A549 (cell line): ENCODE measurements at regions not wholly inside any gene's neighbourhood (a gene's known extent, or its start where the extent isn't known, plus 50 kb on each side); places are given as distances from the start of the nearest gene placed in this dataset.

Experiments used
- ATAC-seq, 2 experiments: fragments of 200-7000 bp in 1 of 2; fragments of >200 bp in 1 of 2; cut with Nextera tagmentation in 1 of 2; cut with Tn5 transposase in 1 of 2; 3 replicates each; pipeline versions ENCODE4 v1.8.0 to v1.9.1; 2018 to 2020; ENCODE audit warnings: mild to moderate bottlenecking in 1 of 2, moderate library complexity in 1 of 2
- CTCF ChIA-PET: fragments of 300-600 bp; sonication (Branson Sonifier 250); formaldehyde crosslinking; extraction: SDS; loops from one replicate; lab custom pipeline; 2021; ENCODE audit warnings: antibody characterized with exemption, inconsistent platforms; lab: Yijun Ruan, JAX
- POLR2A ChIA-PET: fragments of 350-600 bp; formaldehyde crosslinking; extraction: SDS; loops from one replicate; lab custom pipeline; 2021; ENCODE audit warnings: antibody characterized with exemption, inconsistent platforms; lab: Yijun Ruan, JAX
- DNase-seq, 2 experiments: peaks; one replicate each; pipeline versions ENCODE4 v3.0.0 to v3.0.0-alpha.2; 2011 to 2016; ENCODE audit warnings: low read depth in 1 of 2, low spot score in 1 of 2
- FAIRE-seq: peaks from 2 replicates; lab custom pipeline; 2011; peaks lifted over from hg19 to GRCh38; lab: Jason Lieb, UNC
- H3K27ac ChIP-seq, 2 experiments: fragments of >200 bp; sonication (Bioruptor Twin); formaldehyde crosslinking; 3 replicates each; pipeline ENCODE4 v1.5.1; 2016 to 2017
- H3K4me1 ChIP-seq: fragments of >200 bp; sonication (Bioruptor Twin); formaldehyde crosslinking; 3 replicates; pipeline ENCODE4 v1.6.1; 2016
- H3K4me2 ChIP-seq: fragments of >200 bp; sonication (Bioruptor Twin); formaldehyde crosslinking; 3 replicates; pipeline ENCODE4 v1.6.1; 2016
- H3K4me3 ChIP-seq: fragments of >200 bp; sonication (Bioruptor Twin); formaldehyde crosslinking; 3 replicates; pipeline ENCODE4 v1.5.1; 2016
- H3K9me3 ChIP-seq: fragments of >200 bp; sonication (Bioruptor Twin); formaldehyde crosslinking; 3 replicates; pipeline ENCODE4 v1.6.1; 2016
- BHLHE40 ChIP-seq: IDR thresholded peaks from 2 replicates; pipeline ENCODE4 v1.6.1; 2012; ENCODE audit warnings: low read depth, low read length, inconsistent platforms
- CBX2 ChIP-seq: fragments of 200-600 bp; sonication (generic); IDR thresholded peaks from 2 replicates; pipeline ENCODE4 v1.6.1; 2016; ENCODE audit warnings: low read depth, mild to moderate bottlenecking, borderline replicate concordance
- CBX8 ChIP-seq: fragments of 200-600 bp; sonication (generic); IDR thresholded peaks from 2 replicates; pipeline ENCODE4 v1.6.1; 2016
- CHD2 ChIP-seq: fragments of 150-350 bp; IDR thresholded peaks from 2 replicates; pipeline ENCODE4 v1.6.1; 2014; ENCODE audit warnings: low read length; ENCODE audit not compliant: partially characterized antibody
- CTCF ChIP-seq: fragments of >200 bp; sonication (Bioruptor Twin); formaldehyde crosslinking; IDR thresholded peaks from 3 replicates; pipeline ENCODE4 v1.5.1; 2016
- EHF ChIP-seq: fragments of 250-450 bp; sonication (Bioruptor Pico); IDR thresholded peaks from 2 replicates; pipeline ENCODE4 v1.5.0; 2020; ENCODE audit warnings: mild to moderate bottlenecking
- EHMT2 ChIP-seq: fragments of 200-600 bp; sonication (generic); IDR thresholded peaks from 2 replicates; pipeline ENCODE4 v1.6.1; 2016; ENCODE audit warnings: antibody characterized with exemption, low read depth, mild to moderate bottlenecking, moderate library complexity
- EP300 ChIP-seq, 2 experiments: fragments of >200 bp; sonication (Bioruptor Twin); formaldehyde crosslinking; IDR thresholded peaks; 2 replicates in 1 of 2; 3 replicates in 1 of 2; pipeline ENCODE4 v1.6.1; 2016 to 2017
- FOSL2 ChIP-seq, 2 experiments: fragments of 450-650 bp in 1 of 2; fragments of >200 bp in 1 of 2; sonication (Bioruptor Twin) in 1 of 2; formaldehyde crosslinking; IDR thresholded peaks; 2 replicates each; pipeline versions ENCODE4 v1.5.0 to v1.6.1; 2016 to 2020; ENCODE audit warnings: mild to moderate bottlenecking in 1 of 2, moderate library complexity in 1 of 2
- HMGXB4 ChIP-seq: fragments of 250-450 bp; sonication (Bioruptor Pico); IDR thresholded peaks from 2 replicates; pipeline ENCODE4 v1.5.0; 2021; ENCODE audit warnings: mild to moderate bottlenecking, moderate library complexity, borderline replicate concordance
- HOXB13 ChIP-seq: fragments of 250-450 bp; sonication (Bioruptor Pico); IDR thresholded peaks from 2 replicates; pipeline ENCODE4 v1.5.0; 2020; ENCODE audit warnings: low read depth, mild to moderate bottlenecking, moderate library complexity
- JUNB ChIP-seq: fragments of >200 bp; sonication (Bioruptor Twin); formaldehyde crosslinking; IDR thresholded peaks from 2 replicates; pipeline ENCODE4 v1.6.1; 2016
- KDM5A ChIP-seq: fragments of 200-600 bp; sonication (generic); IDR thresholded peaks from 2 replicates; pipeline ENCODE4 v1.6.1; 2016; ENCODE audit warnings: antibody characterized with exemption, mild to moderate bottlenecking
- MAFK ChIP-seq: fragments of 450-650 bp; IDR thresholded peaks from 2 replicates; pipeline ENCODE4 v1.6.1; 2014; ENCODE audit not compliant: partially characterized antibody
- NFE2L2 ChIP-seq: fragments of 150-350 bp; conservative IDR thresholded peaks from 2 replicates; pipeline ENCODE4 v1.6.1; 2014; ENCODE audit warnings: low read length
- PHF8 ChIP-seq: fragments of 200-600 bp; sonication (generic); IDR thresholded peaks from 2 replicates; pipeline ENCODE4 v1.6.1; 2016; ENCODE audit warnings: low read depth, mild to moderate bottlenecking, antibody characterized with exemption, moderate library complexity, borderline replicate concordance
- POLR2A ChIP-seq: IDR thresholded peaks from 2 replicates; pipeline ENCODE4 v1.6.1; 2012; ENCODE audit warnings: mild to moderate bottlenecking, low read length
- POLR2AphosphoS2 ChIP-seq: conservative IDR thresholded peaks from 2 replicates; pipeline ENCODE4 v1.6.1; 2012; ENCODE audit warnings: low read length, improper control_type of control experiment, inconsistent platforms
- RAD21 ChIP-seq, 2 experiments: fragments of >200 bp in 1 of 2; sonication (Bioruptor Twin) in 1 of 2; formaldehyde crosslinking in 1 of 2; IDR thresholded peaks in 1 of 2; conservative IDR thresholded peaks in 1 of 2; 2 replicates in 1 of 2; 3 replicates in 1 of 2; pipeline ENCODE4 v1.6.1; 2012 to 2018; ENCODE audit warnings: inconsistent platforms in 1 of 2
- RARB ChIP-seq: fragments of 250-450 bp; sonication (Bioruptor Pico); IDR thresholded peaks from 2 replicates; pipeline ENCODE4 v1.8.0; 2021; ENCODE audit warnings: mild to moderate bottlenecking, moderate library complexity
- SMC3 ChIP-seq: fragments of >200 bp; sonication (Bioruptor Twin); formaldehyde crosslinking; IDR thresholded peaks from 3 replicates; pipeline ENCODE4 v1.6.1; 2018; ENCODE audit warnings: inconsistent platforms
- TP53 ChIP-seq: fragments of 250-450 bp; sonication (Bioruptor Pico); IDR thresholded peaks from 2 replicates; pipeline ENCODE4 v1.5.0; 2021; ENCODE audit warnings: mild to moderate bottlenecking, moderate library complexity
- ZC3H11A ChIP-seq: fragments of 450-650 bp; IDR thresholded peaks from 2 replicates; pipeline ENCODE4 v1.6.1; 2014; ENCODE audit warnings: antibody characterized with exemption, mild to moderate bottlenecking
- ZFP36 ChIP-seq: fragments of 450-650 bp; IDR thresholded peaks from 2 replicates; pipeline ENCODE4 v1.6.1; 2014; ENCODE audit warnings: borderline replicate concordance; ENCODE audit not compliant: partially characterized antibody
- WGBS: methylation state at CpG from one replicate; pipeline ENCODE4 v1.1.6; 2017; ENCODE audit errors: missing lambda C conversion rate; 5-methylcytosine and 5-hydroxymethylcytosine counted together

- Histone ChIP-seq H3K27ac (no peak overlapping the region), H3K4me3 (no peak overlapping the region), H3K4me1 (no peaks in the 10 kb centered on the region), H3K4me2 (no peak overlapping the region), H3K9me3 (no peaks in the 10 kb centered on the region)
- TF ChIP-seq RAD21 (conservative IDR thresholded peaks at IDR 0.05 in 1 of 2, IDR thresholded peaks at IDR 0.05 in 1 of 2) (no peak), ZFP36 (no peak), POLR2A (no peak), EHMT2 (no peak), EHF (CRISPR knock-in tag) (no peak), HOXB13 (CRISPR knock-in tag) (no peak), KDM5A (no peak)
- ATAC-seq (no peak), FAIRE-seq (no peak), DNase-seq (no peak)
- ChIA-PET POLR2A (no interaction called here), CTCF (no interaction called here)
- 41% methylated on average over 1 of the region's 1 CpG for WGBS
These were observed 907.2 kb downstream of the VRK1 start for GRCh38 chr14:97704316-97704885.

GRCh38 chr14:97705107-97705506 is 907.9 kb downstream of the VRK1 start:
- Histone ChIP-seq H3K4me2 (no peak overlapping the region), H3K27ac (no peak overlapping the region), H3K9me3 (no peaks in the 10 kb centered on the region), H3K4me1 (no peaks in the 10 kb centered on the region), H3K4me3 (no peak overlapping the region)
- POLR2A ChIA-PET: no interaction called here
- WGBS: 0% methylated on average over 2 of the region's 2 CpGs
- DNase-seq (no peak), FAIRE-seq (no peak), ATAC-seq (no peak)
- peak; percentile 94 for TF ChIP-seq MAFK
- no peak for TF ChIP-seq PHF8
- peak; percentile 61; the same call in 1 of the 2 replicates for TF ChIP-seq NFE2L2
- no peak for TF ChIP-seq CTCF
- CTCF ChIA-PET: no interaction called here

- Histone ChIP-seq H3K4me3 (no peak overlapping the region), H3K9me3 (no peaks in the 10 kb centered on the region), H3K27ac (no peak overlapping the region), H3K4me2 (no peak overlapping the region), H3K4me1 (no peaks in the 10 kb centered on the region)
- no peak for TF ChIP-seq CBX8
- no peak for TF ChIP-seq SMC3
- no peak for TF ChIP-seq CHD2
- no peak for TF ChIP-seq TP53 (CRISPR knock-in tag)
- TF ChIP-seq POLR2AphosphoS2: no peak
- no peak for TF ChIP-seq ZC3H11A
- TF ChIP-seq RAD21 (conservative IDR thresholded peaks at IDR 0.05 in 1 of 2, IDR thresholded peaks at IDR 0.05 in 1 of 2): no peak
- TF ChIP-seq BHLHE40: no peak
- no peak for TF ChIP-seq HOXB13 (CRISPR knock-in tag)
- TF ChIP-seq RARB (CRISPR knock-in tag): no peak
- TF ChIP-seq MAFK: no peak
- TF ChIP-seq EP300 (IDR thresholded peaks at IDR 0.05): no peak
- no peak for TF ChIP-seq FOSL2 (IDR thresholded peaks at IDR 0.05)
- TF ChIP-seq FOSL2 (CRISPR knock-in tag; IDR thresholded peaks at IDR 0.05): no peak
- FAIRE-seq: no peak
- ATAC-seq: no peak
- DNase-seq: no peak
- POLR2A ChIA-PET: no interaction called here
- WGBS: 5% methylated on average over 2 of the region's 2 CpGs
- CTCF ChIA-PET: no interaction called here
These were observed 908.8 kb downstream of the VRK1 start for GRCh38 chr14:97705976-97706375.

- CTCF ChIA-PET: no interaction called here
These were observed 909.6 kb downstream of the VRK1 start for GRCh38 chr14:97706819-97707218.

More at GRCh38 chr14:97706819-97707218, 909.6 kb downstream of the VRK1 start:
- Histone ChIP-seq H3K4me3 (no peak overlapping the region), H3K9me3 (no peaks in the 10 kb centered on the region), H3K27ac (no peak overlapping the region), H3K4me1 (no peaks in the 10 kb centered on the region), H3K4me2 (no peak overlapping the region)
- DNase-seq (no peak), FAIRE-seq (no peak), ATAC-seq (no peak)
- POLR2A ChIA-PET: no interaction called here
- TF ChIP-seq CBX2: no peak
- no peak for TF ChIP-seq HMGXB4 (CRISPR knock-in tag)
- no peak for TF ChIP-seq JUNB
- WGBS: 6% methylated on average over 2 of the region's 2 CpGs
